Fibroblast of skin of left biceps (primary cell): ENCODE measurements at regions not wholly inside any gene's neighbourhood (a gene's known extent, or its start where the extent isn't known, plus 50 kb on each side); places are given as distances from the start of the nearest gene placed in this dataset.
"Not testable (repeated sequence)": the region's sequence is repeated elsewhere in the genome, so short reads cannot be mapped to it uniquely, and the experiment has no call there.

ENCODE experiments used
- DNase-seq, 2 experiments: peaks; one replicate each; pipeline ENCODE4 v3.0.0-alpha.2; 2013; ENCODE audit warnings: low read depth in 2 of 2

GRCh38 chr2:226280136-226280535 lies 519.5 kb downstream of the IRS1 start:
- DNase-seq, result not testable (repeated sequence)

- DNase-seq, result no peak
Observed at GRCh38 chr2:226275215-226275614, 524.4 kb downstream of the IRS1 start.

GRCh38 chr2:226274143-226274542 lies 525.5 kb downstream of the IRS1 start:
- DNase-seq, result no peak

GRCh38 chr2:226273440-226273839 lies 526.2 kb downstream of the IRS1 start:
- no peak for DNase-seq

- no peak for DNase-seq
Observed at GRCh38 chr2:226272435-226272834, 527.2 kb downstream of the IRS1 start.

- DNase-seq, result no peak
Observed at GRCh38 chr2:226270285-226271058, 529.1 kb downstream of the IRS1 start.

- no peak for DNase-seq
Observed at GRCh38 chr2:226267516-226268289, 531.9 kb downstream of the IRS1 start.

GRCh38 chr2:226256709-226257376 lies 542.8 kb downstream of the IRS1 start:
- no peak for DNase-seq

GRCh38 chr2:226256237-226256636 lies 543.4 kb downstream of the IRS1 start:
- DNase-seq, result no peak

GRCh38 chr2:226251661-226252060 lies 548.0 kb downstream of the IRS1 start:
- no peak for DNase-seq

- no peak for DNase-seq
Observed at GRCh38 chr2:226247289-226248275, 552.0 kb downstream of the IRS1 start.

- no peak for DNase-seq
Observed at GRCh38 chr2:226234187-226234586, 565.4 kb downstream of the IRS1 start.

- DNase-seq, result no peak
Observed at GRCh38 chr2:226233388-226233787, 566.2 kb downstream of the IRS1 start.

GRCh38 chr2:226228080-226228479 lies 571.5 kb downstream of the IRS1 start:
- DNase-seq, result no peak

GRCh38 chr2:226227341-226227740 lies 572.3 kb downstream of the IRS1 start:
- DNase-seq, result no peak

- no peak for DNase-seq
Observed at GRCh38 chr2:226223704-226224103, 575.9 kb downstream of the IRS1 start.

GRCh38 chr2:226220511-226220910 lies 579.1 kb downstream of the IRS1 start:
- DNase-seq, result no peak

- DNase-seq, result no peak
Observed at GRCh38 chr2:226217191-226217590, 582.4 kb downstream of the IRS1 start.

GRCh38 chr2:226216575-226216974 lies 583.0 kb downstream of the IRS1 start:
- DNase-seq, result no peak

GRCh38 chr2:226215902-226216503 lies 583.6 kb downstream of the IRS1 start:
- DNase-seq, result peak; percentile 15 to 17

GRCh38 chr2:226213717-226214116 lies 585.9 kb downstream of the IRS1 start:
- DNase-seq, result peak; percentile 96
